GM21529 (cell line): ENCODE measurements at regions not wholly inside any gene's neighbourhood (a gene's known extent, or its start where the extent isn't known, plus 50 kb on each side); places are given as distances from the start of the nearest gene placed in this dataset.
"Not testable (repeated sequence)": the region's sequence is repeated elsewhere in the genome, so short reads cannot be mapped to it uniquely, and the experiment has no call there.

ENCODE experiments used
- ATAC-seq: cut with Tn5 transposase; IDR thresholded peaks from one replicate; pipeline ENCODE4 v1.9.1; 2021; ENCODE audit not compliant: unreplicated experiment

DNA sequence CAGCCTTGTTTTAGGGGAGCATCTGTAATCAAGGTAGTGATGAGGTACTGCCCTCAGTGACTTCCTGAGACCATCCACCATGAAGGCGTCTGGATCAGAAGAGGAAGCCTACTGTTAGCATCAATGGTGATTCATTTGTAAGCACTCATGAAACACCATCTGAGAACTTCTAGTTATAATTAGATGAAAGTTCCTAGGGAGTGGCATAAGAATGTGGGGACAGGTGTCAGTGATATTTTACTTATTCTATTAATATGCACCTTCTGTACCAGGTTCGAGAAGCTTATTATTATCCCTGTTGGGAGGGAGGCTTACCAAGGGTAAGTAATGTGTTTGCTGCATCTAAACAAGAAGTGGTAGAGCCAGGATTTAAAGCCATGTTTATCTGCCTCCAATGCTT is 295.8 kb upstream of the TBL1XR1 start:
- ATAC-seq, result no peak

DNA sequence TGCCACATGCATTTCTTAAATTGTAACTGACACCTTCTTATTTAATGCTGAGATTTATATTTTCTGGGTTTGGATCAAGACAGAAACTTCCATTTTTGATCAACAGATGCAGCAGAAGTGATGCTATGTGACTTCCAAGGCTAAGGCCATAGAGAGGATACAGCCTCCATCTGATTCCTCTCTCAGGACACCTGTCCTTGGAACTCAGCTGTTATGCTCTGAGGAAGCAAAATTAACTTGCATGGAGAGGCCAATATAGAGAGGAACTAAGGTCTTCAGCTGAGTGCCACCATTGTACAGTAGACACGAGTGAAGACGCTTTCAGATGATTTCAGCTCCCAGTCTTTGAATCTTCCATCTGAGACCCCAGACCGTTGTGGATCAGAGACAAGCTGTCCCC is 296.9 kb upstream of the TBL1XR1 start:
- ATAC-seq, result no peak

DNA sequence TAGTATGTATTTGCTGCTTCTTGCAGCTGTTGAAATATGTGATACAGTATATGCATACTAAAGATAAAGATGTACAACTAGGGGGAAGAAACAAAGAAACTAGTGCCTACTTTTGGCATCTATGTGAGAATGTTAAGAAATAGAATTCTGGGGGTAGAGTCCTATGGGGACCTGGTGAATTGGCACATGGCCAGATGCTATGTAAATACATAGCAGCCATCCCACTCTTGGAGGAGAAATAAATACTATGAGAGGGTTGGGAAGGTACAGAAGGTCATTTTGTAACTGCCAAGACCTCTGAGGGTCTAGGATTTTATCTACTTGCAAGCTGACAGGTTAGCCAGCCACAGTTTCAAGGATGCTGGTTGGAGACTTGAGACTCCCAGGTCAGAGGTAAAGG is 298.3 kb upstream of the TBL1XR1 start:
- no peak for ATAC-seq

DNA sequence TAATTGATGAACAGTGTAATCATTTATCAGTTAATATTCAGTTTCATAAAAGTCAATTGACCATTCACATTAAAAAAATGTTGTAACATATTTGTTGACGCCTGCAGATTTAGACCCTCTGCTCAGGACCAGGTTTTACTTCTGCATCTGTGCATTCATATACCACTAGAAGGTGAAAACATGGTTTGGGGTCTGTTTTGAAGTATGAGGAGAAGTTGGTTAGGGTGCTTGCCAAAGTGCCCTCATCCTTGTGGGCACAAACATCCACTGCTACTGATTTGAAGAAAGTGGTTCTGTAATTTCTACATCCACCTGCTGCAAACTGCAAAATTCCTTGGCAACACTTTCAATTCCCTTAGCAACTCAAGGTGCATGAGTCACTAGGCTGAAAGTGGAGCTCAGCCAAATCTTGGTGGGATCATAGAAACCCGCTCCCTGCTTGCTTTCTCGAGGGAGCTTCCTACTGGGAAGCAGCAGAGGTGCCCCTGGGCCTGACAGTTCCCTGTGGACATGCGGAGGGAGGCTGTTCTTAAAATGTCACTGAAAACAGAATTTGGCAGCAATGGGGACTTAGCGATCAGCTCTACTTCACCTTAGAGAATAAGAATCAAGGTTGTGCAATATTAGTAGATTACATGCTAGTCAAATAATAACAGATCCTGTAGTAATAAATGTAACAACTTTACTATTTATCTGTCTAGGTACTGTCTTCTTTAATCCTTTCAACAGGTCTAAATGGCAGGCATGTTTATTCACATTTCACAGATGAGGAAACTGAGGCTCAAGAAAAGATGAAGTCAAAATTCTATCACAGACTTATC is 301.0 kb upstream of the TBL1XR1 start:
- no peak for ATAC-seq

DNA sequence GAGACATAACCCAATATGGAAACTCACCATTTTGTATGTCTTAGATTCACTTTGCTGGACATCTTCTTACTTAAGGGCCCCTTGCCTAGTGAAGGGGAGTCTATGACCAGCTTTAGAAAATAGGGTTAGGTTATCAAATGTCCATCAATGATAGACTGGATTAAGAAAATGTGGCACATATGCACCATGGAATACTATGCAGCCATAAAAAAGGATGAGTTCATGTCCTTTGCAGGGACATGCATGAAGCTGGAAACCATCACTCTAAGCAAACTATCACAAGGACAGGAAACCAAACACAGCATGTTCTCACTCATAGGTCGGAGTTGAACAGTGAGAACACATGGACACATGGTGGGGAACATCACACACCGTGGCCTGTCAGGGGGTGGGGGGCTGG is 301.8 kb upstream of the TBL1XR1 start:
- not testable (repeated sequence) for ATAC-seq

DNA sequence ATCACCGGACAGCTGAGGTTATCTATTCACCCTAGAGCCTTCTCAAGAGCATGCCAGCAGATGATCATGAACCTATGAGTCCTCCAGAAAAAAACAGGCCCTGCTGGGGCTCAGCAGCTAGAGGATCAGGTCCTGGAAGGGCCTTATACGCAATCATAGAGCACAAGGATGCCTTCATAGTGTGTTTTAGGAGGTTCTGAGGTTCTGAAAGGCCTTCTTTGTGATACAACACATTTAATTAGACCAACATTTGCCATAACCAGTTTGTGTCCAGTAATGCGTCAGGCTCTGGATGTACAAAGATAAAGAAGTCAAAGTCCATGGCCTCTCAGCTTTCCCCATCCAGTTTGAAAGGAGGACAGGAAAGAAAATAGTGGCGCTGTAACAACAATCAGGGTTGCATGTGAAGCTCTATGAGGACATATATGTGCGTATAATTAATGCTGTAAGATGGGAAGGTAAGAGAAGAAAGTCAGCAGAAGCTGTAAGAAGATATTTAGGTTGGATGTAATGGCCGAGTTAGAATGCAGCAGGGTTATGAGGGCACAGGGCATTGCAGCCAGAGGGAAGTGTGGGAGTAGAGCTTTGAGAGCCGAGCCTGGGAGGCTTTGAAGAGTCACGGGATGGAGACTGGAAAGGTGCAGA is 302.6 kb upstream of the TBL1XR1 start:
- ATAC-seq, result no peak

DNA sequence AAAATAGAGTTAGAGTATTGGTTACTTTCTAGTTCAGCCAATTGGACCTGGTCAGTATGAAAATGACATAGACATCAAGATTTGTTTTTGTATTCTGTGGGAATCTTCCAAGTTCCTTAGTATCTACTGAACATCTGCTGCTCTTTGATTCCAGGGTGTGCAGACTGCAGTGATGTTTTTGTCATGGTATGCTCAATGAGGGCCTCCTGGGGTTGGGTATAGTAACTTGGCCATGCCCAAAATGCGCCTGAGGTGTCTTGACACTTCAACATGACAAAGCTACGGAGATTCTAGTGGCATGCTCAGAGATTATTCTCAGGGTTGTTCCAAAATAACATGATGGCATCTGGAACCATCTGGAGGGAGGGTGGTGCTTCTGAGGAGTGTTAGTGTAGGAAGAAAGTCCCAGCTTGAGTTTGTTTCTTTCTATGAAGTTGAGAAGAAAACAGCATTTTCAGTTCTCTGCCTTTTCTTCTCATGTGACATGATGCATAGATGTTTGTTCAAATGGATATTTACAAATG is 313.5 kb upstream of the TBL1XR1 start:
- no peak for ATAC-seq

DNA sequence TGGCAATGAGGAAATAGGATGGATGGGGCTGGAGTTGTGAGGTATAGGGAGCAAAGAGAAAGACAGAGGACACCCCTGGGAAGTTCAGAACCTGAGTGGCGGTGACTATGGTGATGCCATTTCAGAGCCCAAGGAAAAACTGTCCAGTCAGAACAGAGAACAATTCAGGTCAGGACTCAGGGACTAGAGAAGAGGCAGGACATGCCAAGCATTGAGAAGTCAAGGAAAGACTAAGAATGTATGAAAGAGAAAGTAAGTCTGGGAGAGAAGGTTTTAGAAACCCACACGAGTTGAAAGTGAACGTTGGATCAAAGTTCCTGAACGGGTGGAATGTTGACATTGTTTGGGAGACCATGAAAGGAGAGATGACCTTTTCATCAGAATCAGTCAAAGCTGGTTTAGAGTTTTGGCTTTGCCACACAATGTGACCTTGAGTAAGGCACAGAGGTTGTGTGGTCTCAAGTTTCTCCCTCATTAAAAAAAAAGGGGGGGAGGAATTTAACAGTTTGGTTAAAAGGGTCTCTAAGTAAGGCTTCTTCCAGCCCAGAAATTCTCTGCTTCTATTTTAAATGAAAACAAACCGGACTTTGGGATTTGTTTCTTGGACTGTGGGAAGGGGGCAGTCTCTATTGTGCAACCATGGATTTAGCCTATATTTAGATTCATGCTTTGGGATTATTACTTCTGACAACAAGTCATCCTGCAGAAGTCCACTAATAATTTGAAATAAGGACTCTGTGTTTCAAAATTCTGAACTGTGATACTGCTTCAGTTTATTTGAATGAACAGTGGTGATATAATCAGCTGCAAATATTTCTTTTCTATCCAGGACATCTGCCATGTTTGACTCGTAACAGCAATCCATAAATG is 315.9 kb upstream of the TBL1XR1 start:
- ATAC-seq, result no peak

DNA sequence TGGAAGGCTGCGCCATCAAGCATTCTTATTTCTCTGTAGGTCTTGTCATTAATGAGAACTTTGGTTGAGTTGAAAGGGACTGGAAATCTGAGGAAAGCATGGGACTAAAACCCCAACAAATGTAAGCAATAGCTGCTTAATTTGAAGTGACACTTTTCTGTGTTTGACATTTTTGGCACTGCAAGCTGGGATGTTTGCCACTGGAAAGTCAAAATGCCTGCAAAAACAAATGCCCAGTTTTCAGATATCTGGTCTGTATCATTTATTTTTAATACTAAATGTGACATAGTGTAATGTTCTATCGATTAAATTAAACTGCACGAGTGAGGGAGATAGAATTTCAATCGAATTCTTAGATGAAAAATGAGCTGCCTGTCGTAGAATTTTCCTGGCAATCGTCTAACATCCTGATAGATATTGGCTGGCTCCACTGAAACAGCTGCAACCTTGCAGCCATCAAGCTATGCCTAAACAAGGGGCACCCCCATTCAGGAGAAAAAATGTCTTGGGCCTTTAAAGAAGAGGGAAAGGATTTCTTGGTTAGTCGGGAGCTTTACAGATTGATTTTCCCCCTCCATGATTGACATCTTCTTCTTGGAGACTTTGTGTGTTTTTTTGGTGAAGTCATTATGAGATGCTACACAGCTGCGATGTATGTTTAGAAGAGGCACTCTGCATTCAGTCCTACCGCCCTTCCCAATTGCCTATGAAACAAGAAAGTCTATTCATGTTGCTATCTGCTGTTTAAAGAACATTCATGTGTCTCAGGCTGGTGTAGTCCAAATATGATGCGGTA is 316.7 kb upstream of the TBL1XR1 start:
- ATAC-seq, result no peak

DNA sequence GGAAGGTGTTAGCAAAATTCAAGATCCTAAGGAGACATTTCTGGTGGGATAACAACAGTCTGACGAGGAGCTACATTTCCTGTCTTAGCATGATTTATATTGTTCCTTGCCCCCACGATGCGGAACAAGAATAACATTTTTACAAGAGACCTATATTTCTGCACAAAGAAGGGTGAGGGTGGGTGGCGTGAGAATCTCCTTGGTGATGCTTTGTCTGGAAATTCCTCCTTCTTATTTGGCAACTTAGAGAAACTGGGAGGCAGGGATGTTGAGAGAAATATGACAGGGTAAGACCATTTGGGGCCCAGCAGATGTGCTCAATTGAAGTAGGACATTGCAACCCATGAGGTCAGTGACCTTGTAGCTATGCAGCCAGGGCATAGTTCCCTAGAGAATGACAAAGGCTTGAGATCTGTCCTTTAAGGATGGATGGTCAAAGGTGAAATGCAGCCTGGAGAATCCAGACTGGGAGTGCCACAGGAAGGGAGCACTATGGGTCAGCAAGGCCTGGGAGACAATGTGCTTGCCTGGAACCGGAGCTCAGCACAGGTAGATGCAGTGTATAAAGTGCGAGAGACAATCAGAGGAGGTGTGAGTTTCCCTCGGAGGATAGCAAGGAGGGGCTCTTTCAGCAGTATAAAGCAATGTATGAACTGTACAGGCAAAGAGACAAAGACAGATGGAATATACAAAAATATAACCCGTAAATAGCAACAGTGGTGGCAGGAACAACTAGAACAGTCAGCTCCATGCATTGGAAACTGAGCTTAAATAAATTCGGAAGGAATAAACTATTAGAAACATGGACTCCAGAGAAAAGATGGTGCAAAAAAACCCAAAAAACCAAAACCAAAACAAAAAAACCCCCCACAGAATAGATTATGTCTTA is 317.6 kb upstream of the TBL1XR1 start:
- no peak for ATAC-seq

DNA sequence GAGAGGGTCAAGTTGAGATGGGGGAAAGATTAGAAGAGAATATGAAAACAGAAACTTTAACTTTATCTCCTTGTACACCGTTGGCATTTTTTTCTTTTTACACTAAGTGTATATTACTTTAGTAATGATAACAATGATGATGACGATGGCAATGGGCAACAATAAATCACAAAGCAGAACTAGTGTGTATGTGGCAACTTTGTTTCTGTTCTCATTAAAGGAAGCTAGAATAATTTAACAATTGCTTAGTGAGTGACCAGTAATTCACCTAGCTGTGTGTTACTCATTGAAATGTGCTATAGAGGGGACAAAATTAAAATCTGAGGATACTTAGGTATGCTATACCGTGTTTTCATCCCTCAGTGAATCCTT is 318.5 kb upstream of the TBL1XR1 start:
- no peak for ATAC-seq

DNA sequence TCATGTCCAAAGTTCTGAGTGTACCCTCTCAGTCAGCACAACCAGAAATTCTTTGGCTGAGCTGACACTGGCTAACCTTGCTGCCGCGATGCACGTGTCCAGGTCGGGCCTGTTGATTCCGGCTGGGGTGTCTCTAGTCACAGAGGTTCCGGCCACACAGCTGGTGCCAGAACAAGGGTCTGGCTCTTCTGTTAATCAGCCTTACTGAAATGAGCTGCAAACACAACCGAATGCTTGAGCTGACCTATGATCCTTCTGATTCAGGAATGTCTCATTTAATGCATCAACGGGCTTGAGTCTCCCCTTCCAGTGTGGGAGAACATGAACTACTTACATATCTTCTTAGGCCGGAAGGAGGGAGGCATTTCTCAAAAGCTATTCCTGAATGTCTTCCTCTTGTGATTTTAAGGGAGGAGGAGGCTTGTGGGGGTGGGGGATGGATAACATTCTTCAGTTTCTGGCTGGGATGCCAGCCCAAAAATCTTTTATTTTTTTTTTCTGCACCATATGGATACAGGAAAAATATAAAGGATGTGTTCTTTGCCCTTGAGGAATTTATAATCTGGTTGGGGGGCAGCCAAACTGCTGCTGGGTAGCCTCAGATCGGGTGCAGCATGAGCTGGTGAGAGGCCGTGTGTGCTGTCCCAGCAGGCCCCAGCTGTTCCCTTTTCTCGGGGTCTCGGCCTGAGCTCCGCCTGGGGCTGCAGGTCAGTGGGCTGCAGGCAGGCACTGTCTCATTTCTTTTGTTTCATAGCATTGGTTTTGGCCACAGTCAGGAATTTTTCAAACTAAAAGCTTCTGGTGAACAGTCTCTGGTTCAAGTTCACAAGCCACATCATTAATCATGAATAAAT is 319.1 kb upstream of the TBL1XR1 start:
- no peak for ATAC-seq

DNA sequence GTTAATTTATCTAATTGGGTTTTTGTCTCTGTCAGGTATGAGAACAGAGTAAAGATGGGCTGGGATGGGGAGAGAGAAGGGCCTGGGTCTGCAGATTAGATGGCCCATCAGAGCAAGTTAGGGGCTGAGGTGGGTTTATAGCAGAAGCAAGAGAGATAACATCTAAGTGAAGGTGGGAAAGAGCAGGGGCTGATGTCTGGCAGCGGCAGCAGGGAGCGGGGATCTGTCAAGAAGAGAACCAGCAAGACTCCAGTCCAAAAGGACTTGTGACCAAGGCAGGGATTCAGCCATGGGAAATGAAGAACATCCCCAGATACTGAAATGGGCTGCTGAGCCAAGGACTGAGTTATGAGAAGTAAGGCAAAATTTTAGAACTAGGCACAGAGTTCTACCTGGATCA is 320.6 kb upstream of the TBL1XR1 start:
- ATAC-seq, result no peak

DNA sequence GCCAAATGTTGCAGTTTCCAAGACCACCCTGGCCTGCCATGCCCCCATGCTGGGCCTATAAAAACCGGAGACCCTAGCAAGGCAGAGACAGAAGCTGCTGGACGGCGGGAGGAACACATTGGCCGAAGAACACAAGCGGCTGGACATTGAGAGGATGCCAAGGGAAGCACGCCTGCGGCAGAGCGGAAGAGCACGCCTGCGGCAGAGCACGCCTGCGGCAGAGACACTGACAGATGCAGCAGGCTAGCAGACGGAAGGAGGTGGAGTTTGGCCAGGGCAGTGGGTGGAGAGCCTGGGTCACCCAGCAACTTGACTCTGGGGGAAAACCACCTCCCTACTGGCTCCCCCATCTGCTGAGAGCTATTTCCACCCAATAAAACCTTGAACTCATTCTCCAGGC is 322.3 kb upstream of the TBL1XR1 start:
- no peak for ATAC-seq

DNA sequence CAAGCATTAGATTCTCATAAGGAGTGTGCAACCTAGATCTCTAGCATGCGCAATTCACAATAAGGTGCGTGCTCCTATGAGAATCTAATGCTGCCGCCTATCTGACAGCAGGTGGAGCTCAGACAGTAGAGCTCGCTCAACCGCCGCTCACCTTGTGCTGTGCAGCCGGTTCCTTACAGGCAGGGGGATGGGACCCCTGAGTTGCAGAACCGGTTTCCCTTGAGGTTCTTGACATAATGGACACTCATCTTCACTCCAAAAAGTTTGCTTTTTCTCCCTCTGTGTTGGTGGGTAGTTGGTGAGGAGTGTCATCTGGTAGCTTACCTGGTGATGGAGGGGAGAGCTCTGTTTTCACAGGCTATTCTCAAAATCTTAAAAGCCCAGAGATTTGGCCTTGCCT is 324.0 kb upstream of the TBL1XR1 start:
- ATAC-seq, result no peak

DNA sequence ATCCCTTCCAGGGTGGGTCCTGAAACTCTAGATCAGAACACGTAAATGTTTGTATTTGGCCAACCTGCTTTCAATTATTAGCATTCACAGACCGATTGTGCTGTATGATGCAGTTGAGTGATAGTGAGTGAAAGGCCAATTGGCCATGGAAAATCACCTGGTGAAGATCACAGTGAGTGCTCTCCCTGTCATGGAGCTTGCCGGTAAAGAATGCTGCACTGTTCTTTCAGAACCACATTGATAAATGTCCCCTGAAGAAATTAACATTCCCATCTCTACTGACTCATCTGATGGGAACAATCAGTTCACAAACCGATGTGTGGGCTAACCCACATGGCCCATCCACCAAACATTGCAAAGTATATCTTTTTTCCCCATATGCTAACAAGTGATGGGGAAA is 324.8 kb upstream of the TBL1XR1 start:
- no peak for ATAC-seq

DNA sequence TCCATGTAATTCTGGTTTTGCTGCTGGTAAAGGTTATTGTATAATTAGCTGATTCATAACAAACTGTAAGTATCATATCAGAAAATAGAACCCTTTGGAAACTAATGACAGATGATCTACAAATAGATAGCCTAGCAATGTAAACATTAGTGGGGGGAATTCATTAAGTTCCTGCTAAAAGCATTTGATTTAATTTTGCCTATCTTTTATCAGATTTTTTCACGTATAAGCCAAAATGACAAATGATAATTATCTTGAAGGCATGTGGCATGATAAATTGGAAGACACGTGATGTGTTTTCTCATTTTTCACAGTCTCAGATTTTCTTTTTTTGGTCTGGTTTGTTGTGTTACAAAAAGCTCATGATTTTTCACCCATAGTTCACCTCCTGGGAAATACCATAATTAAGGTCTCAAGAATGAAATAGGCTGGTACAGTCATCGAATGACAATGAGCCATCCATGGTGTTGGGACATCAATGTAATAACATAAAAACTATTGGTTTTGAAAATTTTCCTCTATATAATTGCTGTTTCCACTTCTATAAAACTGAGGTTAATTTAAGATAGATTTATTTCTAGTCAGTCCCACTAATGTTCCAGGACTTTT is 325.9 kb upstream of the TBL1XR1 start:
- no peak for ATAC-seq

DNA sequence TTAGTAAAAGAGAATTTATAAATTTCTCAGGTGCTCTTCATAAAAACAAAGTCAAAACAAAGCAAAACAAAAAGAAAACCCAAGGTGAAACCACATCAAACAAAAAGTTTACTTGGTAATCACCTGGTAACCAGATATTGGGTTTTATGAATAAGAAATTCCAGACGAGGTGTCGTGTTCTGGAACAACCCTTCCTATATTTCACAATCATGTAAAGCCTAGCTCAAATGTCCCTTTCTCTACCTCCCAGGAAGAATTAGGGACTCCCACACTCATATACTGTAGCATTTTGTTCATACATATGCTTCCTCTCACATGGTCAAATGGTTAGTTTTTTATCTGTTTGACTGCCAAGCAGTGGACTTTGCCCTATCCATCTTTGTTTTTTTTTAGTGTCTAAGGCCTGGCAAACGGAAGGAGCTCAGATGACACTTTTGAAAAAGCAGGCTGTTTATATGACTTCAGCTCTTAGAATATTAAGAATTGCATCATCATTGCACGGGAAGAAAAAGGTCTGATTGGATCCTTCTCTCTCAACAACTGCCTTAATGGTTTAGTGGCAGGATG is 326.7 kb upstream of the TBL1XR1 start:
- ATAC-seq, result no peak
